ENCODE measurements at regions not wholly inside any gene's neighbourhood (a gene's known extent, or its start where the extent isn't known, plus 50 kb on each side); places are given as distances from the start of the nearest gene placed in this dataset.

DNA sequence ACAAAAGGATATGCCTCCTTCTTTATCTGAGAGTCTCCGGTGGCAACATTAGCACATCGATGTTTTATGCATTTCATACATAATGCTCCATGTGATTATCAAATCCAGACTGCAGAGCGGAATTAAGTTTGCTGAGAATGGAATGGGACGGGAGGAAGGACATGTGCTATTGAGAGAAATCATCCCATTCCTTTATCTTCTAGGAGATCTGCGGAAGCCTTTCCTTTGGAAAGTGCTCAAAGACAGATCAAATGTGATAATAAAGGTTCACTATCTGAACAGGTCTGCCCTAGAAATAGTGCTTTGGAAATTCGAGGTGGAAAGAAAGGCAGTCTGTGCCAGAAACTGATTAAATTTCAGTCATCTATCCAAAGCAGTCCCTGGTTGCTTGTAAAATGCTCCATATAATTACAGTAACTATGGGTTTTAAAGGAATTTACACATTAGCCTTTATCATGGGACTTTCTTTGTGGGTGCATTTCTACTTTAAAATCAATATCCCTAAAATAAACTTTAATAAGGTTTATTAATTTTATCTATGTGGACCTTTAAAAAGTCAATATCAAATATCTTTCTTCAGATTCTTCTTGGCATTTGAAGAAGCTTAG is 473.5 kb upstream of the ADGRL2 start:
- intact Hi-C loops (cut with DNase I) = no loop called here
- Histone ChIP-seq H3K4me1 (peaks cover 0 to 5% (median 0%) of the 10 kb centered on the region in 9 donors), H3K36me3 (no peaks in the 10 kb centered on the region), H3K4me3 (no peak overlapping the region), H3K27me3 (no peaks in the 10 kb centered on the region), H3K9me3 (no peaks in the 10 kb centered on the region), H3K27ac (no peak overlapping the region)
- 79 to 81% methylated on average over 6 of the region's 6 CpGs for WGBS, 2 donors
- DNase-seq = no peak
- no peak for TF ChIP-seq CTCF (IDR thresholded peaks at IDR 0.05)
- no peak for ATAC-seq

GRCh38 chr1:81326212-81326611 is 474.5 kb upstream of the ADGRL2 start:
- no peak for DNase-seq
- no peaks in the 10 kb centered on the region for H3K9me3 ChIP-seq
- no peak overlapping the region for H3K27ac ChIP-seq
- H3K36me3 ChIP-seq = no peaks in the 10 kb centered on the region
- intact Hi-C loops (cut with DNase I) = no loop called here
- H3K4me1 ChIP-seq = peaks cover 0 to 5% (median 0%) of the 10 kb centered on the region in 9 donors
- ATAC-seq = no peak
- H3K4me3 ChIP-seq = no peak overlapping the region
- 88 to 96% methylated on average over 3 of the region's 3 CpGs for WGBS, 2 donors
- no peaks in the 10 kb centered on the region for H3K27me3 ChIP-seq
- TF ChIP-seq CTCF (IDR thresholded peaks at IDR 0.05) = no peak

DNA sequence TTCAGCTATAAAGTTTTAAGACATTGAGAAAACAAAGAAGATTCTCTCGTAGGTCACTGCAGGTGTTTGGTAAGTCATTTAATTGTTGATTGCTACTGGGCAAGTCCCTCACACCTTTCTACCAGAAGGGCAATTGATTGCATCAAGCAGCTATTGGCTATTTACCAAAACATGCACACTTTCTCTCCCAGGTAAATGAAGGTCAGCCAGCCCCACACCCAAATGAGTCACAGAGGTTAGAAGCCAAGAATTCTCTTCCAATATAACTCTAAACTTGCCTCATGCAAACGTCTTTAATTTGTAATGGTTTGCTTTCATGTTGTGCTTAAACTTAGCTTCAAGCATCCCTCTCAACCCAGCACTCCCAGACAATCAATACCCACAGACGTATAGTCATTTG is 475.3 kb upstream of the ADGRL2 start:
- peaks cover 0 to 2% (median 0%) of the 10 kb centered on the region in 9 donors for H3K4me1 ChIP-seq
- no peak overlapping the region for H3K27ac ChIP-seq
- TF ChIP-seq CTCF (IDR thresholded peaks at IDR 0.05) = no peak
- ATAC-seq (no peak), DNase-seq (no peak)
- H3K36me3 ChIP-seq = no peaks in the 10 kb centered on the region
- WGBS, 2 donors = 74 to 79% methylated on average over 3 of the region's 3 CpGs
- no peak overlapping the region for H3K4me3 ChIP-seq
- intact Hi-C loops (cut with DNase I) = no loop called here
- H3K27me3 ChIP-seq = no peaks in the 10 kb centered on the region
- no peaks in the 10 kb centered on the region for H3K9me3 ChIP-seq

- no peaks in the 10 kb centered on the region for H3K27me3 ChIP-seq
- no peaks in the 10 kb centered on the region for H3K4me1 ChIP-seq
- DNase-seq = no peak
- no peak overlapping the region for H3K27ac ChIP-seq
- H3K9me3 ChIP-seq = no peaks in the 10 kb centered on the region
- no peaks in the 10 kb centered on the region for H3K36me3 ChIP-seq
- no peak for ATAC-seq
- H3K4me3 ChIP-seq = no peak overlapping the region
- no peak for TF ChIP-seq CTCF (IDR thresholded peaks at IDR 0.05)
- intact Hi-C loops (cut with DNase I) = no loop called here
- WGBS, 2 donors = 88 to 92% methylated on average over 5 of the region's 5 CpGs
Observed at GRCh38 chr1:81323862-81324261, 476.9 kb upstream of the ADGRL2 start.
